Loucy (cell line): ENCODE measurements at regions not wholly inside any gene's neighbourhood (a gene's known extent, or its start where the extent isn't known, plus 50 kb on each side); places are given as distances from the start of the nearest gene placed in this dataset.

Source experiments
- EZH2phosphoT487 ChIP-seq: fragments of 200-600 bp; IDR thresholded peaks from 2 replicates; pipeline ENCODE4 v1.6.1; 2018; ENCODE audit warnings: antibody characterized with exemption, mild to moderate bottlenecking, moderate library complexity, borderline replicate concordance
- TF ChIP-seq, protein P1 (sequence below): fragments of 200-600 bp; sonication (generic); conservative IDR thresholded peaks from 2 replicates; pipeline ENCODE4 v1.5.1; 2014; ENCODE audit warnings: mild to moderate bottlenecking, antibody characterized with exemption, low read length

DNA sequence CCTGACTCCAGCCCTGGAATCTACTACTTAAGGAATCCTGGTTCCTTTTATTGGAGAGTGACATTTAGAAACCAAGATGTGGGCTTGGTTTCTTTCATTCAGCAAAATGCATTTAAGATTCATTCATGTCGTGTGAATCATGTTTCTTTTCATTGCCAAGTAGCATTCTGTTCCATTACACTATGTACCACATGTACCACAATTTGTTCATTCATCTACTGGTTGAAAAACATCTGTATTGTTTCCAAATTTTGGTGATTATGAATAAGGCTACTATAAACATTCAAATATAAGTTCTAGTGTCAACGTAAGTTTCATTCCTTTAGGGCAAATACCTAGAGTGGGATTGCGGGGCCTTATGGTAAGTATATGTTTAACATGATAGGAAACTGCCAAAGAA, 264.2 kb downstream of the VPS13C start:
- TF ChIP-seq, protein P1, sequence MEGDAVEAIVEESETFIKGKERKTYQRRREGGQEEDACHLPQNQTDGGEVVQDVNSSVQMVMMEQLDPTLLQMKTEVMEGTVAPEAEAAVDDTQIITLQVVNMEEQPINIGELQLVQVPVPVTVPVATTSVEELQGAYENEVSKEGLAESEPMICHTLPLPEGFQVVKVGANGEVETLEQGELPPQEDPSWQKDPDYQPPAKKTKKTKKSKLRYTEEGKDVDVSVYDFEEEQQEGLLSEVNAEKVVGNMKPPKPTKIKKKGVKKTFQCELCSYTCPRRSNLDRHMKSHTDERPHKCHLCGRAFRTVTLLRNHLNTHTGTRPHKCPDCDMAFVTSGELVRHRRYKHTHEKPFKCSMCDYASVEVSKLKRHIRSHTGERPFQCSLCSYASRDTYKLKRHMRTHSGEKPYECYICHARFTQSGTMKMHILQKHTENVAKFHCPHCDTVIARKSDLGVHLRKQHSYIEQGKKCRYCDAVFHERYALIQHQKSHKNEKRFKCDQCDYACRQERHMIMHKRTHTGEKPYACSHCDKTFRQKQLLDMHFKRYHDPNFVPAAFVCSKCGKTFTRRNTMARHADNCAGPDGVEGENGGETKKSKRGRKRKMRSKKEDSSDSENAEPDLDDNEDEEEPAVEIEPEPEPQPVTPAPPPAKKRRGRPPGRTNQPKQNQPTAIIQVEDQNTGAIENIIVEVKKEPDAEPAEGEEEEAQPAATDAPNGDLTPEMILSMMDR: no peak
- TF ChIP-seq EZH2phosphoT487: no peak
